ENCODE measurements at regions not wholly inside any gene's neighbourhood (a gene's known extent, or its start where the extent isn't known, plus 50 kb on each side); places are given as distances from the start of the nearest gene placed in this dataset.

DNA sequence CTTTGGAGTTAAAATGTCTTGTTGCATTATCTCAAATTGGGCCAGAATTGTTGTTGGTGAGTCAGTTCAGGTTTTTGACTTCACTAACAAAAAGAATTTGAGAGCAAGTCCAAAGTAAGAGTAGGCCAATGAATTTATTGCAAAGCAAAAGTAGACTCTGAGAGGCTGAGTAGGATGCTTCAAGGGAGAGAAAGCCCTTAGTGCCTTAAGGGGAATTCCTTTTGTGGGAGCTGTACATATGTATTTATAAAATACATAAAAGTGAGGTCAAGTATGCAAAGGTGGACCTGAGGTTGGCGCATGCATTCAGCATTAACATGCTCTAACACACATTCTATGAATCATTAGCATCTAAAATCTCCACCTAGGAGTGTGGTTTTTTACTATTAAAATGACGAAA, 565.4 kb downstream of the GRXCR1 start:
- TF ChIP-seq GATA2 (IDR thresholded peaks at IDR 0.05; ENCODE audit: low read depth, low read length) (no peak), GATA3 (IDR thresholded peaks at IDR 0.05; ENCODE audit: low read depth, low read length) (no peak)

Data from SH-SY5Y (cell line).